ENCODE measurements at regions not wholly inside any gene's neighbourhood (a gene's known extent, or its start where the extent isn't known, plus 50 kb on each side); places are given as distances from the start of the nearest gene placed in this dataset.

DNA sequence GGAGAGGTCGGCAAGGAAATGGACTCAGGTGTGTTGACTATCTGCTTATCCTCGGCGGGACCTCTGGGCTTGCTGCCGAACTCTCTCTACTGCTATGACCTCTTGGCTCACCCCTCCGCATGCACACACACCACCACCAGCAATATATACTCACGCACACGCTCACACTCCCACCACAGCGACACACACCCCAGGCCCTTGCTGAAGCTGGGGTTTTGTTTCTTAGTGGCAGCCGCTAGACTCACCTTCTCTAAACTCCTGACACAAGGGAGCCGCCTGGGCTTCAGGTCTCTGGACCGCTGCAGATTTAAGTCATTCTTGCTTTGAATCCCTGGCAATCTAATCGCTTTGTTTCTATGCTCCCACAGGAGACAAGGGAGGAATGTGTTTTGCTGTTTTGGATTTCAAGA is 59.4 kb upstream of the BACH2 start:
- H3K36me3 ChIP-seq, result no peaks in the 10 kb centered on the region
- intact Hi-C loops (cut with DNase I), result no loop called here
- TF ChIP-seq, protein P1, sequence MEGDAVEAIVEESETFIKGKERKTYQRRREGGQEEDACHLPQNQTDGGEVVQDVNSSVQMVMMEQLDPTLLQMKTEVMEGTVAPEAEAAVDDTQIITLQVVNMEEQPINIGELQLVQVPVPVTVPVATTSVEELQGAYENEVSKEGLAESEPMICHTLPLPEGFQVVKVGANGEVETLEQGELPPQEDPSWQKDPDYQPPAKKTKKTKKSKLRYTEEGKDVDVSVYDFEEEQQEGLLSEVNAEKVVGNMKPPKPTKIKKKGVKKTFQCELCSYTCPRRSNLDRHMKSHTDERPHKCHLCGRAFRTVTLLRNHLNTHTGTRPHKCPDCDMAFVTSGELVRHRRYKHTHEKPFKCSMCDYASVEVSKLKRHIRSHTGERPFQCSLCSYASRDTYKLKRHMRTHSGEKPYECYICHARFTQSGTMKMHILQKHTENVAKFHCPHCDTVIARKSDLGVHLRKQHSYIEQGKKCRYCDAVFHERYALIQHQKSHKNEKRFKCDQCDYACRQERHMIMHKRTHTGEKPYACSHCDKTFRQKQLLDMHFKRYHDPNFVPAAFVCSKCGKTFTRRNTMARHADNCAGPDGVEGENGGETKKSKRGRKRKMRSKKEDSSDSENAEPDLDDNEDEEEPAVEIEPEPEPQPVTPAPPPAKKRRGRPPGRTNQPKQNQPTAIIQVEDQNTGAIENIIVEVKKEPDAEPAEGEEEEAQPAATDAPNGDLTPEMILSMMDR (IDR thresholded peaks at IDR 0.05), result no peak
- H3K27me3 ChIP-seq, result no peaks in the 10 kb centered on the region
- DNase-seq (ENCODE audit: low spot score in 2 of 2), result no peak
- H3K9me3 ChIP-seq, result no peaks in the 10 kb centered on the region
- no peak overlapping the region for H3K27ac ChIP-seq
- H3K4me3 ChIP-seq, result no peak overlapping the region
- H3K4me1 ChIP-seq, result no peaks in the 10 kb centered on the region

DNA sequence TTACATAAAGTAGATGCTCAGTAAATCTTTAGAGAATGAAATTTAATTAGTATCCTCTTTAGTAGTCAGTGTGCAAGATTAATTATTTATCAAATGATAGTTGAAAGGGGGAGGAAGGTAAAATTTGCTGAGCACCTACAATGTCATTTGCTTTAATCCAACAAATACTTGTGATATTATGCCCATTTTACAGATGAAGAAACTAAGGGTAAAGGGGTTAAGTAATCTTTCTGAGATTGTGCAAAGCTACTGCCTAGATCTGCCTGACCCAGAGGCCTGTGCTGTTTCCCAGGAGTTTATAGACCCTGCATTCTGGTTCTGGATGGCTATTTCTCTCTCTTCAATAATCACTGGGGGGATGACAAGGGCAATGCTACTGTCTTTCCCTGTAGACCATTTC is 58.3 kb upstream of the BACH2 start:
- TF ChIP-seq, protein P1 (IDR thresholded peaks at IDR 0.05), result no peak
- intact Hi-C loops (cut with DNase I), result no loop called here
- no peaks in the 10 kb centered on the region for H3K9me3 ChIP-seq
- H3K27me3 ChIP-seq, result no peaks in the 10 kb centered on the region
- DNase-seq (ENCODE audit: low spot score in 2 of 2), result no peak
- H3K4me3 ChIP-seq, result no peak overlapping the region
- H3K4me1 ChIP-seq, result no peaks in the 10 kb centered on the region
- no peak overlapping the region for H3K27ac ChIP-seq
- H3K36me3 ChIP-seq, result no peaks in the 10 kb centered on the region

DNA sequence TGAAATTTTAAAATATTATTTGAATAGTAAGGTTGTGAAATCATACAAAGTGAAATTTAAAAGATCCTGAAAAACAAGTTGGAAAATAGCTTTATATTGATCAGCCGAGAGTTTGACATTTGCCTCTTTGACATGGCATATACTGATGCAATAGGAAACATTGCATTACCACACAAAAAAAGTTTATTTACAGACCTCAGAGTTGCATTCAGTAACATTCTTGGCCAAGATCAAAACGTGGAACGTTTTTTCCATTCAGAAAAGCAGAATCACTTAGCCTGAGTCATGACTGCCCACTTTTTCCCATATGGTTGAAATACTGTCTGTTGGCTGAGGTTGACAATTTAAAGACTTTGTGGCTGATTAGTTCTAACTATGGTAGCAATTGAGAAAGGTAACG is 55.1 kb upstream of the BACH2 start:
- intact Hi-C loops (cut with DNase I), result no loop called here
- no peaks in the 10 kb centered on the region for H3K9me3 ChIP-seq
- H3K27me3 ChIP-seq, result no peaks in the 10 kb centered on the region
- no peaks in the 10 kb centered on the region for H3K36me3 ChIP-seq
- H3K4me1 ChIP-seq, result no peaks in the 10 kb centered on the region
- no peak overlapping the region for H3K27ac ChIP-seq
- TF ChIP-seq, protein P1 (IDR thresholded peaks at IDR 0.05), result no peak
- DNase-seq (ENCODE audit: low spot score in 2 of 2), result no peak
- H3K4me3 ChIP-seq, result no peak overlapping the region

DNA sequence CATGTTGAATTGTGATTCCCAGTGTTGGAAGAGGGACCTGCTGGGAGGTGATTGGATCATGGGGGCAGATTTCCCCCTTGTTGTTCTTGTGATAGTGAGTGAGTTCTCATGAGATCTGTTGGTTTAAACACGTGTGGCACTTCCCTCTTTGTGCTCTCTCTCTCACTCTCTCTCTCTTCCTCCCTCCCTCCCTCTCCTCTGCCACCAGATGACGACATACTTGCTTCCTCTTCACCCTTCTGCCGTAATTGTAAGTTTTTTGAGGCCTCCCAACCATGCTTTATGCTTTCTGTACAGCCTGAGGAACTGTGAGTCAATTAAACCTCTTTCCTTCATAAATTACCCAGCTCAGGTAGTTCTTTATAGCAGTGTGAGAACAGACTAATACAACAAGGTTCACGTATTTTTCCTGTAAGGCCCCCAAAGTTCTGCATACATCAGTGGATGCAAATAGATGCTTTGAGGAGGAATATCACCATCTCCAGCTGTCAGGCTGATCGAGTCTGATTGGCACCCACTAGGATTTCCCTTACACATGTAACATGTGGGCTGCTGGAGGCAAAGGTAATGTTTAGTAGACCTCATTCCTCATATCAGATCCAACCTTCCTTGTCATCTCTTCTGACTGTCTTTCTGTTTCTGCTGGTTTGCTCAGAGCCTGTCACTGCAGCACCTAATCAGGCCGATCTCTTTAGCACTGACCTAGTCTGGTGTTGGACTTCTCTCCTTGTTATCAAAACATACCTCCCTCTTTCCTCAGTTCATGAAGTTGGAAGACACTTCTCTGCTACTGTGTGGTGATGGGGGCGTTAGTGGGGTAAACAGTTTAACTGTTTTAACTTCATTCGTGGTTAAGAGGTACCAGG is 54.3 kb upstream of the BACH2 start:
- Histone ChIP-seq H3K4me3 (no peak overlapping the region), H3K9me3 (no peaks in the 10 kb centered on the region), H3K27me3 (no peaks in the 10 kb centered on the region), H3K36me3 (no peaks in the 10 kb centered on the region), H3K4me1 (no peaks in the 10 kb centered on the region), H3K27ac (no peak overlapping the region)
- intact Hi-C loops (cut with DNase I), result no loop called here
- DNase-seq (ENCODE audit: low spot score in 2 of 2), result no peak
- TF ChIP-seq, protein P1 (IDR thresholded peaks at IDR 0.05), result no peak

DNA sequence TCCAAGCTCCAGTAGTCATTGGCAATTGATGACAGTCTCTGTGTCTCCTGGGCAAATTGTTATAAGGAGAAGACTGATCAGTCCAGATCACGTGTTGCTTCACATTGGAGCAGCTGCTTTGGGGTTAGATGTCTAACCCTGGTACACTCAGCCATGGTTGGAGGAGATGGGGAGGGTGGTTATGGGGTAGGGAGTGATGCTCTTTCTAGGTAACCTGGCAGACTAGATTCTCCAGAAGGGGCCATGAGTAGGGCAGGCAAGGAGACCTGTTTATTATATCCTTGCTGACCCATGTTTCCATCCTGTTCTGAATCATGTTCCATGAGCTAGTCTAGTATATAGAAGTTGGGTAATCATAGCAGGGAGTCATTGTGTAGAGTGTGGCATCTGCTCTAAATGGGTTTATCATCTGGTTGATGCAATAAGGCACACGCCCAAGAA is 50.8 kb upstream of the BACH2 start:
- H3K27me3 ChIP-seq, result no peaks in the 10 kb centered on the region
- no peak for DNase-seq (ENCODE audit: low spot score in 2 of 2)
- no peaks in the 10 kb centered on the region for H3K4me1 ChIP-seq
- H3K36me3 ChIP-seq, result no peaks in the 10 kb centered on the region
- TF ChIP-seq, protein P1 (IDR thresholded peaks at IDR 0.05), result no peak
- no peak overlapping the region for H3K4me3 ChIP-seq
- no peaks in the 10 kb centered on the region for H3K9me3 ChIP-seq
- intact Hi-C loops (cut with DNase I), result no loop called here
- no peak overlapping the region for H3K27ac ChIP-seq
